Neural cell (in vitro differentiated cells): ENCODE measurements at regions not wholly inside any gene's neighbourhood (a gene's known extent, or its start where the extent isn't known, plus 50 kb on each side); places are given as distances from the start of the nearest gene placed in this dataset.

Source experiments
- CTCF ChIP-seq: fragments of 450-650 bp; IDR thresholded peaks from 2 replicates; pipeline ENCODE4 v1.5.1; 2014; ENCODE audit warnings: antibody characterized with exemption, mild to moderate bottlenecking, moderate library complexity; ENCODE audit not compliant: poor library complexity, severe bottlenecking
- MXI1 ChIP-seq: fragments of 450-650 bp; conservative IDR thresholded peaks from 2 replicates; pipeline ENCODE4 v1.6.1; 2014; ENCODE audit warnings: antibody characterized with exemption, mild to moderate bottlenecking; ENCODE audit not compliant: poor library complexity, severe bottlenecking
- SMC3 ChIP-seq: fragments of 450-650 bp; conservative IDR thresholded peaks from 2 replicates; pipeline ENCODE4 v1.6.1; 2014; ENCODE audit warnings: antibody characterized with exemption, mild to moderate bottlenecking, moderate library complexity; ENCODE audit not compliant: poor library complexity

DNA sequence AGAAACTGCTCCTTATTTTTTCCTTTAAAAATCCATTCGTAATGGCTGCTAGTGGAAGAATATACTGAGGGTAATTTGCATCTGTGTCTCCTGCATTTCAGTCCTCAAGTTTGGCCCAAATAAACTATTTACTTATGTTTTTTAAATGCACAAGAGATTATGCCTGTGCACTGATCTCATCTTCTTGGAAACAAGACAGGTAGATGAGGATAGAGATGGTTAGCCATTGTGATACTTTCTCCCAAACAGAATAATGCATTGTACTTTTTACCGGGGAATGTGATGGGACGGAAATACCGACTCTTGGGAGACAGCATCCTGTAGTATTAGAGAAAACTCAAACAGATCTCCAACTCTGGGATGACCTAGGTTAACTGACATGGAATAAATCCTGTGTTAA is 72.5 kb upstream of the DAB2 start:
- TF ChIP-seq CTCF: no peak
- no peak for TF ChIP-seq MXI1
- TF ChIP-seq SMC3: no peak
